PC-9 (cell line): ENCODE measurements at regions not wholly inside any gene's neighbourhood (a gene's known extent, or its start where the extent isn't known, plus 50 kb on each side); places are given as distances from the start of the nearest gene placed in this dataset.
A peak's percentile ranks its signal among the peaks of the same experiment; 100 is the strongest.

ENCODE experiments used
- BruUV-seq: library from RNA; stranded (reverse); fragments of 400-500 nt; replicated peaks from 2 replicates; lab custom pipeline; 2021; lab: Mats Ljungman, UMichigan
- CTCF ChIA-PET: fragments of 300-600 bp; sonication (Branson Sonifier 250); formaldehyde crosslinking; loops from one replicate; lab custom pipeline; 2022; ENCODE audit warnings: antibody characterized with exemption; lab: Charles Lee
- POLR2A ChIA-PET: fragments of 300-600 bp; sonication (Branson Sonifier 250); formaldehyde crosslinking; loops from one replicate; lab custom pipeline; 2022; ENCODE audit warnings: antibody characterized with exemption; ENCODE audit not compliant: unreplicated experiment; lab: Charles Lee
- DNase-seq, 2 experiments: peaks; one replicate each; pipeline versions ENCODE4 v3.0.0 to v3.0.0-alpha.2; 2015 to 2022; ENCODE audit warnings: mixed read lengths in 1 of 2
- H2AFZ ChIP-seq: fragments of 200-600 bp; sonication (generic); 2 replicates; pipeline ENCODE4 v1.8.1; 2017; ENCODE audit warnings: antibody characterized with exemption
- H3F3A ChIP-seq: fragments of 200-600 bp; sonication (generic); 2 replicates; pipeline ENCODE4 v1.8.1; 2017; ENCODE audit warnings: antibody characterized with exemption, mild to moderate bottlenecking, low read depth; ENCODE audit not compliant: insufficient read depth
- H3K27ac ChIP-seq: fragments of 200-600 bp; sonication (generic); 2 replicates; pipeline ENCODE4 v1.6.1; 2016; ENCODE audit warnings: mixed run types
- H3K27me3 ChIP-seq: fragments of 200-600 bp; sonication (generic); 2 replicates; pipeline ENCODE4 v1.6.1; 2016; ENCODE audit warnings: low read depth, mixed run types; ENCODE audit not compliant: insufficient read depth
- H3K36me3 ChIP-seq: fragments of 200-600 bp; sonication (generic); 2 replicates; pipeline ENCODE4 v1.6.1; 2016; ENCODE audit warnings: low read depth, mixed run types
- H3K4me1 ChIP-seq: fragments of 200-600 bp; sonication (generic); replicated peaks from 2 replicates; pipeline ENCODE4 v1.6.1; 2016; ENCODE audit warnings: mixed run types; ENCODE audit not compliant: insufficient read depth
- H3K4me2 ChIP-seq: fragments of 200-600 bp; sonication (generic); 2 replicates; pipeline ENCODE4 v1.6.1; 2017; ENCODE audit warnings: mixed run types
- H3K4me3 ChIP-seq: fragments of 200-600 bp; sonication (generic); 2 replicates; pipeline ENCODE4 v1.6.1; 2016; ENCODE audit warnings: mixed run types
- H3K79me2 ChIP-seq: fragments of 200-600 bp; sonication (generic); 2 replicates; pipeline ENCODE4 v1.6.1; 2017; ENCODE audit warnings: low read depth, mixed run types
- H3K9me2 ChIP-seq: fragments of 200-600 bp; sonication (generic); 2 replicates; pipeline ENCODE4 v1.8.1; 2017; ENCODE audit warnings: mild to moderate bottlenecking; ENCODE audit not compliant: insufficient read depth
- H3K9me3 ChIP-seq: fragments of 200-600 bp; sonication (generic); 2 replicates; pipeline ENCODE4 v1.8.1; 2016; ENCODE audit warnings: low read depth; ENCODE audit not compliant: insufficient read depth
- H4K20me1 ChIP-seq: fragments of 200-600 bp; sonication (generic); 2 replicates; pipeline ENCODE4 v1.8.1; 2017; ENCODE audit not compliant: insufficient read depth
- CTCF ChIP-seq: fragments of 200-600 bp; sonication (generic); conservative IDR thresholded peaks from 2 replicates; pipeline ENCODE4 v1.6.1; 2017; ENCODE audit warnings: mixed run types, antibody characterized with exemption, mild to moderate bottlenecking, moderate library complexity
- EZH2 ChIP-seq: fragments of 200-600 bp; sonication (generic); IDR thresholded peaks from 2 replicates; pipeline ENCODE4 v1.8.0; 2017; ENCODE audit warnings: antibody characterized with exemption, low read depth
- intact Hi-C: fragments of 100-400 bp; cut with micrococcal nuclease; formaldehyde crosslinking; loops from one replicate; pipeline ENCODE4 v1.10.0; 2022; ENCODE audit not compliant: unreplicated experiment

DNA sequence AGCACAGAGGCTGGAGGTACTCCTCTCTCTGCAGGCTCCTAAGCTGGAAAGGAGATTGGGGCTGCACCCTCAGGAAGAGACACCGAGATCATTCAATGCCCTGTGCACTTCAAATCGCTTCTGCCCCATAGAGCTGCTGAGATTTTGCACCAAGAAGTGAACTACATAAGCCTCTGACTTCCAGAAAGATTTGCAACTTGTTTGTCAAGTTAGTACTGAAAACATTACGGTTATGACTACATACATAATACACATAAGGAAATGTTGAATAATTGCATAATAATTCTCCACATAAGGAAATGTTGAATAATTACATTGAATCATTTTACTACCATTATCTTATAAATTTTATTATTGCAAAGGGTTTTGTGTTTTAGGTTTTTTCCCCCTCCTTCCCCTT, 120.3 kb upstream of the SASH1 start:
- intact Hi-C loops: no loop called here
- Histone ChIP-seq H4K20me1 (no peaks in the 10 kb centered on the region), H3K27ac (peak overlapping the region; percentile 28; the same call in 1 of the 2 replicates)

GRCh38 chr6:148222846-148223245, 119.8 kb upstream of the SASH1 start:
- Histone ChIP-seq H3K9me3 (no peaks in the 10 kb centered on the region), H3K79me2 (no peaks in the 10 kb centered on the region), H3F3A (no peaks in the 10 kb centered on the region; the same call in 1 of the 2 replicates), H3K4me2 (no peak overlapping the region), H2AFZ (no peak overlapping the region), H3K36me3 (no peaks in the 10 kb centered on the region), H4K20me1 (no peaks in the 10 kb centered on the region), H3K9me2 (no peaks in the 10 kb centered on the region), H3K4me3 (no peak overlapping the region), H3K27ac (peak overlapping the region; percentile 28; the same call in 1 of the 2 replicates), H3K27me3 (no peaks in the 10 kb centered on the region), H3K4me1 (peaks cover 31% of the 10 kb centered on the region)
- TF ChIP-seq CTCF (no peak), EZH2 (no peak)
- intact Hi-C loops: no loop called here
- ChIA-PET POLR2A (no interaction called here), CTCF (no interaction called here)
- no TSS peak for BruUV-seq
- no peak for DNase-seq

More for the DNA sequence above, 120.3 kb upstream of the SASH1 start:
- peak overlapping the region; percentile 32; the same call in 1 of the 2 replicates for H3K4me2 ChIP-seq
- no peaks in the 10 kb centered on the region for H3K79me2 ChIP-seq
- no peak overlapping the region for H2AFZ ChIP-seq
- H3K9me2 ChIP-seq: no peaks in the 10 kb centered on the region
- H3K27me3 ChIP-seq: no peaks in the 10 kb centered on the region
- peaks cover 31% of the 10 kb centered on the region for H3K4me1 ChIP-seq
- POLR2A ChIA-PET: no interaction called here
- no peak for DNase-seq
- no peaks in the 10 kb centered on the region for H3K9me3 ChIP-seq
- no peak for TF ChIP-seq CTCF
- no peak for TF ChIP-seq EZH2
- CTCF ChIA-PET: no interaction called here
- H3K36me3 ChIP-seq: no peaks in the 10 kb centered on the region
- H3K4me3 ChIP-seq: no peak overlapping the region
- H3F3A ChIP-seq: no peaks in the 10 kb centered on the region; the same call in 1 of the 2 replicates
- BruUV-seq: no TSS peak

DNA sequence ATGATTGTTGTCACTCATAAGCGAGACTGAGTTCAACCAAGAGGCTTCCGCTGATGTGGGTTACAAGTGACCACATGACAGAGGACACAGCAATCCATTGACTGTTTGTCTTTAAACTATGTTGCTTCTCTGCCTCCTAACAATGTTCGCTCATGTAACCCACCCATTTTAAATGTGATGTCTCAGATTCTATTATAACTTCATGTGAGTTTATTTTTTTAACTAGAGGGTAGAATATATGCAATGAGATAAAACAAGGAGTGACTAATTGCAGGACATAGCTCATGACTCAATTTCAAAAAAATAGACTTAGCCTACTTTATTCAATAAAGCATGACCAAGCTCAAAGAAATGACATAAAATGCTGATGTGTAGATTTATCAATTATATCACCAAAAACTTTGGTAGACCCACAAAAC, 119.2 kb upstream of the SASH1 start:
- H2AFZ ChIP-seq: no peak overlapping the region
- no peaks in the 10 kb centered on the region for H3K9me3 ChIP-seq
- no peaks in the 10 kb centered on the region for H3K36me3 ChIP-seq
- H3K4me2 ChIP-seq: no peak overlapping the region
- no TSS peak for BruUV-seq
- peaks cover 31% of the 10 kb centered on the region for H3K4me1 ChIP-seq
- no peaks in the 10 kb centered on the region for H3K79me2 ChIP-seq
- no peaks in the 10 kb centered on the region for H3K9me2 ChIP-seq
- intact Hi-C loops: no loop called here
- H3K27me3 ChIP-seq: no peaks in the 10 kb centered on the region
- no peaks in the 10 kb centered on the region; the same call in 1 of the 2 replicates for H3F3A ChIP-seq
- peak in 1 of 2 experiments; percentile 49 for DNase-seq
- POLR2A ChIA-PET: interaction anchor here (0.7 kb wide), 1 partner anchor 27 kb away, joined by 3 read pairs; no protein-coding TSS in a partner anchor
- no peak for TF ChIP-seq CTCF
- TF ChIP-seq EZH2: no peak
- CTCF ChIA-PET: no interaction called here
- no peak overlapping the region for H3K4me3 ChIP-seq
- H4K20me1 ChIP-seq: no peaks in the 10 kb centered on the region
- peak overlapping the region; percentile 28; the same call in 1 of the 2 replicates for H3K27ac ChIP-seq
